ENCODE measurements at regions not wholly inside any gene's neighbourhood (a gene's known extent, or its start where the extent isn't known, plus 50 kb on each side); places are given as distances from the start of the nearest gene placed in this dataset.
"Not testable (repeated sequence)": the region's sequence is repeated elsewhere in the genome, so short reads cannot be mapped to it uniquely, and the experiment has no call there.

- TF ChIP-seq, protein P1, sequence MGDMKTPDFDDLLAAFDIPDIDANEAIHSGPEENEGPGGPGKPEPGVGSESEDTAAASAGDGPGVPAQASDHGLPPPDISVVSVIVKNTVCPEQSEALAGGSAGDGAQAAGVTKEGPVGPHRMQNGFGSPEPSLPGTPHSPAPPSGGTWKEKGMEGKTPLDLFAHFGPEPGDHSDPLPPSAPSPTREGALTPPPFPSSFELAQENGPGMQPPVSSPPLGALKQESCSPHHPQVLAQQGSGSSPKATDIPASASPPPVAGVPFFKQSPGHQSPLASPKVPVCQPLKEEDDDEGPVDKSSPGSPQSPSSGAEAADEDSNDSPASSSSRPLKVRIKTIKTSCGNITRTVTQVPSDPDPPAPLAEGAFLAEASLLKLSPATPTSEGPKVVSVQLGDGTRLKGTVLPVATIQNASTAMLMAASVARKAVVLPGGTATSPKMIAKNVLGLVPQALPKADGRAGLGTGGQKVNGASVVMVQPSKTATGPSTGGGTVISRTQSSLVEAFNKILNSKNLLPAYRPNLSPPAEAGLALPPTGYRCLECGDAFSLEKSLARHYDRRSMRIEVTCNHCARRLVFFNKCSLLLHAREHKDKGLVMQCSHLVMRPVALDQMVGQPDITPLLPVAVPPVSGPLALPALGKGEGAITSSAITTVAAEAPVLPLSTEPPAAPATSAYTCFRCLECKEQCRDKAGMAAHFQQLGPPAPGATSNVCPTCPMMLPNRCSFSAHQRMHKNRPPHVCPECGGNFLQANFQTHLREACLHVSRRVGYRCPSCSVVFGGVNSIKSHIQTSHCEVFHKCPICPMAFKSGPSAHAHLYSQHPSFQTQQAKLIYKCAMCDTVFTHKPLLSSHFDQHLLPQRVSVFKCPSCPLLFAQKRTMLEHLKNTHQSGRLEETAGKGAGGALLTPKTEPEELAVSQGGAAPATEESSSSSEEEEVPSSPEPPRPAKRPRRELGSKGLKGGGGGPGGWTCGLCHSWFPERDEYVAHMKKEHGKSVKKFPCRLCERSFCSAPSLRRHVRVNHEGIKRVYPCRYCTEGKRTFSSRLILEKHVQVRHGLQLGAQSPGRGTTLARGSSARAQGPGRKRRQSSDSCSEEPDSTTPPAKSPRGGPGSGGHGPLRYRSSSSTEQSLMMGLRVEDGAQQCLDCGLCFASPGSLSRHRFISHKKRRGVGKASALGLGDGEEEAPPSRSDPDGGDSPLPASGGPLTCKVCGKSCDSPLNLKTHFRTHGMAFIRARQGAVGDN (CRISPR knock-in tag; IDR thresholded peaks at IDR 0.05): peak; percentile 25; the same call in 1 of the 2 replicates
- TF ChIP-seq FOXP1, NONO (IDR thresholded peaks at IDR 0.05): not testable (repeated sequence)
- 0 out of 2 replicates have a peak, but pooled peaks have one; percentile 8 for TF ChIP-seq FOXP1 (CRISPR knock-in tag; IDR thresholded peaks at IDR 0.05)
- 0 out of 2 replicates have a peak, but pooled peaks have one; percentile 23 for TF ChIP-seq NONO (CRISPR knock-in tag; conservative IDR thresholded peaks at IDR 0.05)
- peak; percentile 91 for TF ChIP-seq ZNF281 (CRISPR knock-in tag; IDR thresholded peaks at IDR 0.05; ENCODE audit: borderline replicate concordance)
Measured at GRCh38 chr5:158446761-158447160, 587.8 kb upstream of the CLINT1 start (continued).

- CTCF ChIA-PET (ENCODE audit: low intra/inter-chr PET ratio, low total read pairs); H4K20me1 ChIP-seq (ENCODE audit: insufficient read depth, low read length); FAIRE-seq; H3K4me3 ChIP-seq (replicated peaks in 1 of 3; ENCODE audit: insufficient read depth in 1 of 3, low read depth in 2 of 3, low read length in 3 of 3); DNase-seq (ENCODE audit: low spot score); H3K4me2 ChIP-seq (ENCODE audit: low read depth, low read length); H2AFZ ChIP-seq (ENCODE audit: low read length); H3K36me3 ChIP-seq (replicated peaks in 1 of 2; ENCODE audit: control insufficient read depth in 1 of 2, insufficient read depth in 2 of 2, low read length in 2 of 2); in situ Hi-C loops (cut with HindIII; ENCODE audit: extremely low pct_ligation_motif_present, low pct_unique_long_range_greater_than_20kb); H3K9ac ChIP-seq (ENCODE audit: insufficient read depth, low read depth, low read length); H3K27ac ChIP-seq (ENCODE audit: extremely low read length, insufficient read depth, low read length); H3K9me3 ChIP-seq (ENCODE audit: low read length); ATAC-seq; H3K79me2 ChIP-seq (ENCODE audit: insufficient read depth, low read length); POLR2A ChIA-PET; BruUV-seq (replicated peaks); intact Hi-C loops (cut with micrococcal nuclease; ENCODE audit: unreplicated experiment); H3K27me3 ChIP-seq (ENCODE audit: control insufficient read depth in 1 of 2, insufficient read depth in 2 of 2, low read length in 2 of 2); H3K4me1 ChIP-seq (ENCODE audit: insufficient read depth, low read length): not testable (repeated sequence)
- 5% methylated on average over 3 of the region's 3 CpGs for WGBS (ENCODE audit: low lambda C conversion rate)
Measured at GRCh38 chr5:158439204-158439603, 580.3 kb upstream of the CLINT1 start.
